GM19324 (cell line): ENCODE measurements at regions not wholly inside any gene's neighbourhood (a gene's known extent, or its start where the extent isn't known, plus 50 kb on each side); places are given as distances from the start of the nearest gene placed in this dataset.

Experiments used
- ATAC-seq: cut with Tn5 transposase; IDR thresholded peaks from one replicate; pipeline ENCODE4 v1.9.1; 2021; ENCODE audit warnings: mild to moderate bottlenecking, moderate library complexity; ENCODE audit not compliant: unreplicated experiment, low FRiP score

DNA sequence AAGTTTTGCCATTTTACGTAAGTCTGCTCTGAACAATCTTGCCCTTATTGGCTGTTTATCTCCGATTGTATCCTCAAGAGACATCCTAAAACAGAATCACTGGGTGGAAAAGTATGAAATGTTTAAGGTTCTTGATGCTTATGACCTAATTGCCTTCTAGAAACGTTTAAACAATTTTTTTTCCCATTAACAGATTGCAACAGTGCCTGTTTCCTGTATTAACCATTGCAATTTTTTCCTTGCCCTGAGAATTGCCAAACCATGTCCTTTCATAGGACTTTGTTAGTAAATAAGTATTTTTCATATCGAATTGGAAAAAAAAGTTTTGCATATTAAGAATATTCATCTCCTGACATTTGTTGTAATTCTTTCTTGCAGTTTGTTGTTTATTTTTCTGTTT lies 639.8 kb downstream of the INHBA start:
- no peak for ATAC-seq

GRCh38 chr7:41060796-41061195 lies 642.1 kb downstream of the INHBA start:
- no peak for ATAC-seq

DNA sequence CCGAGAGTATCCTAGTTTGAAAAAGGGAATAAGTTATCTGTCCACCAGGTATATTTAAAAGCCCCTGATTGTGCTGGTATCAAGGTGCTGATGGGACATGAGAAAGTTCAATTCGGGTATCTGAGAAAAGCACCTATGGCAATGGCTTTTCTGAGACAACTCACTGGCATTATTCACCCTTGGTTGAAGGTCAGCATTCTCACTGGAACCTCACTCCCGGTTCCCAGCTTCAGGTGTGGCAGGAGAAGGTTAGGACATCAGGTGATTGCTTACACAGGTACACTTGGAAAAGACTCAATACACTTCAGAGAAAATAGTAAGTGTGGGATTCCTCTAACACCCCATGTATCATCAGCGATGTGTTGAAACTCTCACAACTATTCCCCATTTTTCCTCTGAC lies 643.1 kb downstream of the INHBA start:
- no peak for ATAC-seq

DNA sequence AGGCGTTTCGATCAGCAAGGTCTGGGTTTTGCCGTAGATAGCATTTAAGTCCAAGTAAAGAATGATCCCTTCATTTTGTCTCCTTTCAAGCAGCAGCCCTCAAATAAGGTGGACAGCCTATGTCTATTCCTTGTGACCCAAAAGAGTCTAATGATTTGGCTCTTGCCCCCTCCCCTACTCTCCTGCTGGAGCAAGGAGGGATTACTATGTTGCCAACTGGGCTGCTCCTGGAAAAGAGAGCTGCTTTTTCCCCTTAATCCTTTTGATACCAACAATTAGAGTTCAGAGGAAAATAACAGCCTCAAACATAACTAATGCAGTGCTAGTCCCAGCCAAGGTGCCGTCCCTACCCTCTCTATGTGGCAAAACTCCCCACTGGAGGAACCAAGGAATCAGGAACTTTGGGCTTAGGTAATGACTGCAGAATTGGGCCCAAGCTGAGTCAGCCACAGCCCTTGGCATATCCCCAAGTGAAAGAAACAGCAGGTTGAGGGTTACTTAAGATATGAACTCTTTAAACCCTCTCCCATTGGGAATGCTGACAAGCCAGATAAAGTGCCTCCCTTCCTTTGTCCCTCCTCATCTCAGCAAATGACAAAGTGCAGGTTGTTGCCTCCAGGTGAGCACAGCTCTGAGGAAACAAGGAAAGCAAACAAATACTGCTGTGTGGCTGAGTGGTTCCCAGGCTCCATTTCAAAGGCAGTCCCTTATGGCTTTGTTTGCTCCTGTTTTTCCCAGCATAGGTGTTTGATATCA lies 643.7 kb downstream of the INHBA start:
- no peak for ATAC-seq

- no peak for ATAC-seq
These were observed 647.8 kb downstream of the INHBA start for GRCh38 chr7:41054960-41055661.

GRCh38 chr7:41053820-41054219 lies 649.1 kb downstream of the INHBA start:
- no peak for ATAC-seq

DNA sequence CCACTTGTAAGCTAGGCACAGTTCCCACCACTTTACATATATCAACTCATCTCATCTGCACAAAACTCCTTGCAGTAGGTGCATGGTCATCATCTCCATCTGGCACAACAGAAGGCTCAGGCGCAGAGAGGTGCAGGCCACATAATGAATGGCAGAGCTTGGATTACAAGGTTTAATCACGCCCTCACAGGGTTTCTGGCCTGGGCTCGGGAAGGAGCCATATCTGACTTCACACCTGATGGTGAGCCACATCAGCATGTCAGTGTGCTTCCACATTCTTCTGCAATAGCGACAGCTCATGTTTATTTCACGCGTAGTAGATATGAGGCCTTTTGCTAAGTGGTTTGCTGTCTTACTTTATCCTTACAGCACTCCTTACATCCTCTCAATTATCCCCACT lies 650.2 kb downstream of the INHBA start:
- ATAC-seq, result no peak

- ATAC-seq, result no peak
These were observed 650.7 kb downstream of the INHBA start for GRCh38 chr7:41052201-41052600.

- no peak for ATAC-seq
These were observed 651.4 kb downstream of the INHBA start for GRCh38 chr7:41051535-41051934.

DNA sequence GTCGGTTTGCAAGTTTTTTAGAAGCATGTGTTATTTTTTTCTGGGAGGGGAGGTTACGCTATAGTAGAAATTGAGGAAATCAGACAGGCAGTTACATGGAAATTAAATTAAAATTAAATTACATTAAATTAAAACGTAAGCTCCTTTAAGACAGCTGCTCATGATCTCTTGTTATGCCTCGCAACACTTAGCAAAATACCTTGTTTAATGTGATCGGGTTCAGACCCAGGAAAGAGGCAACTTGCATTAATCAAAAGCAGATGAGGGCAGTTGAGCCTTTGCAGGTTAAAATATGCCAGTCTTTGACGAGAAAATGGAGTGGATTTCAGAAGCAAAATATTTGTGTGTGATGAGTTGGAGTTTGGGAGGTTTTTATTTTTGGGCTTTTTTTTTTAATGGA lies 651.8 kb downstream of the INHBA start:
- ATAC-seq, result no peak

- no peak for ATAC-seq
These were observed 654.1 kb downstream of the INHBA start for GRCh38 chr7:41048771-41049170.

DNA sequence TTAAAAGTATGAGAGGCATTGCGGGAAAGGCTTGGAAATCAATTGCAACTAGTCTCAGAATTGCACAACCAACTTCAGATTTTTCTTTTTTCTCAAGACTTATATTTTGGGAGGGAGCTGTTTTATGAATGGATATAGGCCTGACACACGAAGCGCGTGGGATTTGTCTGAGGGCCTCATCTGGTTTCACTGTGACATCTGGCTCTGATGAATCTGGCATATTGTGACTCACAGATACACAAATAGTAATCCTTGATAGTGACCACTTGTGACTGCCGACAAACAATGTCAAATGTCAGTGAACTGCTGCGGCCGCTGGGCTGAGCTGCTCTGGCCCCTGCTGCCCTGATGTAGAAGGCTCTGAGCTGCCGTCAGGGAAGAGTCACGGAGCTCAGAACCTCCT lies 655.1 kb downstream of the INHBA start:
- ATAC-seq, result no peak

DNA sequence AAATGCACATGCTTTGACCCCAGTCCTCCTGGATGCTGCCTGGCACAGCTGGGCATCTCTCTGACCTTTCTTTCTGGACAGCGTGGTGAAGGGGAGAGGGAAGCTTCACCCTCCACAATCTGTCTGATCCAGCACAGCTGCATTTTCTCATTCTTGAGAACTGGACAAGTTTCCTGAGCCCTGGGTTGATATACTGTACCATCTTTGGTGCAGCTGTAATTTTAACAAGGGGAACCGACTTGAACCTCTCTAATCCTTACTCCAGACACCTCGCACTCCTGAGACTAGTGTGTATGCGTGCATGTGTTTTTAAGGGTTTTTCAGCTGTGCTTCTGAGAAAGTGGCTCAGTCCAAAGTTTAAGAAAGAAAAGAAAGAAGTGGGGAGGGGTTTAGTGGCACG lies 655.7 kb downstream of the INHBA start:
- no peak for ATAC-seq

GRCh38 chr7:41046776-41047175 lies 656.1 kb downstream of the INHBA start:
- no peak for ATAC-seq

DNA sequence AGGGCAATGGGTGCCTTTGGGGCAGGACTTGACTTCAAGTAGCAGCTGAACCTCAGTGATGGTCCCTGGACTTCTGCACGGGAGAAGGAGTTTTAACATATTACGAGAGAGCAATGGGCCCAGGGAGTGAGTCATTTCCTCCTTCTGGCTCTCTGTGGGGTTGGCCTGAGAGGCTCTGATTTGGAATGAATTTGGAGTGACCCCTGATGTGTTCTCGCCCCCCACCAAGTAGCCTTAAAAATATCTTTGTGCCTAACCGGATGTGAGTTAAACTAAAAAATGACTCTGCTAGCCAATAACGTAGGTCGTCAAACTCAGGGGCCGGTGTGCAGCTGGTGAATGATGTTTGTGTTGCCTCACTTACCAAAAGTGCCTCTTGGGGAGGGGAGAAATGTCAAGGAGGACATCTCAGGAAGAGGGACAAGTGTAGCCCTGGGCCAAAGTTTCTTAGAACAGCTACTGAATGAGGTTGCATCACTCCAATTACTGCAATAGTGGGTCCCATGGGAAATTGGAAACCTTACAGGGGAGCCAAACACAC lies 656.6 kb downstream of the INHBA start:
- no peak for ATAC-seq

DNA sequence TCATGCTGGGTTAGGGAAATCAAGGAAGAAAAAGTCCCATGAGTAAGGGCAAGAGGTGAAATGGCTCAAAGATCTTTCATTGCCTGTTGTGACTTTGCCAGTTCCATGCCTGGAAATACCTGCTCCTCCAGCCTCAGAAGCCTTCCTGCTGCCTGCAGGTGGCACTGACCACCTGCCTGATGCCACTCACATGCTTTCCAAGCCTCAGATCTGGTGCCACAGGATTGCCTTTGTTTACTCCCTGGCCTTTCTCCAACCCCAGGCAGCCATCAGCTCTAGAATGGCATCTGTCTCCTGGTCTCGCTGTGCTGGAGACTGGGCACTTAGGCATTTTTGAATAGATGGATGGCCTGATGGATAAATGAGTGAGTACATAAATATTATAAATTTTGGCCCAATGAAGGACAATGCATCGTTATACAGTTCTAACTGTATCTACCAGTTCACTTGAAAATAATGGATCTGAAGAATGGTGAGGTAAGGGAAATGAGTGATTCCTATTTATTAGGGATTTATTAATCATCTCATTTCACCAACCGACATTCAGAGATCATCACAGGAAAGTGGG lies 657.2 kb downstream of the INHBA start:
- no peak for ATAC-seq

DNA sequence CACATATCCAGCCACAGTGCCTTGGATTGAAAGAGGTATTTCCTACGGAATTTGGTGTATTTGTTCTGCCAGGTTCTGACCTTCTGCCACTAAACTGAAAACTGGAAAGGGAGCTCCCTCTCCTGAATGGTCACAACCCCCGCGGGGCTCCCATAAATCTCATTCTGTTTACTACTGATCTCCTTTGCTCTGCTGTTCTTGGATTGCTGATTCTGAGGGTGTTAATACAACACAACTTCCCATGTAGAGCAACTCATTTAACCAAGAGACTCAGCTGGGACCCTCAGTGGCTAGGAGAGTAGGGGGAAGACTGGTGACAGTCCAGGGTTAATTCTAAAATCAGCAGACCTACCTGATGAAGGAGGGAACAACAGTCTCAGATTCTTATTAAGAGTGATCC lies 662.9 kb downstream of the INHBA start:
- no peak for ATAC-seq

GRCh38 chr7:41039386-41039953 lies 663.4 kb downstream of the INHBA start:
- ATAC-seq, result no peak

DNA sequence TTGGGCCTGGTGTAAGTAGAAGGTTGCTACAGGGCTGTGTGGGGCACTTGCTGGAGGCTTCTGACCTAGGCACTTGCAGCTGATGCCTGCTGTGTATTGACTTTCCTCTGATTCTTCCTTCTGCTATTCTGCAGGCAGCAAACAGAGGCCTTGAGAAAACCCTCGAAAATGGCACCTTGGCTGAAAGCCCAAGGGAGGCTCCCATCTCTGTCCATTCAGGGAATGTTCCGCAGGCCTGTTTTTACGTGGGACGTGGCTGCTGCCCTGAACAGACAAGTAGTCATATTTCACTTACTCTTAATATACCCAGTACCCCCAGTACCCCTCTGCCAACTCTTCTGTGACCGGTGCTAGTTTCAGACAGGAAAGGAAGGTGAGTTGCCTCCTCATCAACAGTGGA lies 664.7 kb downstream of the INHBA start:
- no peak for ATAC-seq

- no peak for ATAC-seq
These were observed 665.2 kb downstream of the INHBA start for GRCh38 chr7:41037691-41038090.

DNA sequence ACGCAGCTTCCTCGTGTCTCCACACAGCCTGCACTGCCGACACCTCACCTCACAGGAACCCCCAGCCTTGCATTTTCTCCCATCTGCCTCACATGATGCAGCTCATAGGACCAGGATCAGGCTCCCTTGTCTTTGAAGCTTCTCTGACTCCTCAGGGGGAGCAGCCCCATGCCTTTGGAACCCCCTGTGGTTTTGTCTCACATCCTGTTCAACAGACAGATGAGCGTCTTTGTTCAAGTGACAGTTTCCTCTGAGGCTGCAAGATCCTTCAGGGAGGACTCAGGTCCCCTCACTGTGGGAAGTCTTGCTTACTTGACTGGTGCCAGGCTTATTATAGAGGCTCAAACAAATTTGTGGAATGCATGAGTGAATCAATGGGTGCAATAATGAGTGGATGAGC lies 667.1 kb downstream of the INHBA start:
- no peak for ATAC-seq
